Neuronal stem cell (in vitro differentiated cells): ENCODE measurements at regions not wholly inside any gene's neighbourhood (a gene's known extent, or its start where the extent isn't known, plus 50 kb on each side); places are given as distances from the start of the nearest gene placed in this dataset.
A peak's percentile ranks its signal among the peaks of the same experiment; 100 is the strongest.

Experiments used
- DNase-seq: peaks from one replicate; pipeline ENCODE4 v3.0.0-alpha.2; 2013; ENCODE audit warnings: low spot score
- H2AFZ ChIP-seq: one replicate; pipeline ENCODE4 v1.6.1; 2013; ENCODE audit warnings: mild to moderate bottlenecking, low read length, inconsistent platforms
- H2AK5ac ChIP-seq: 2 replicates; pipeline ENCODE4 v1.6.1; 2013; ENCODE audit warnings: low read depth, mild to moderate bottlenecking, inconsistent platforms, low read length, moderate library complexity, mixed read lengths
- H2BK120ac ChIP-seq: 2 replicates; pipeline ENCODE4 v1.6.1; 2013; ENCODE audit warnings: low read depth, mild to moderate bottlenecking, inconsistent platforms, low read length, moderate library complexity, mixed read lengths
- H2BK12ac ChIP-seq: one replicate; pipeline ENCODE4 v1.6.1; 2013; ENCODE audit warnings: low read length, inconsistent platforms
- H2BK15ac ChIP-seq: 2 replicates; pipeline ENCODE4 v1.6.1; 2013; ENCODE audit warnings: mild to moderate bottlenecking, low read length, inconsistent platforms, mixed read lengths
- H2BK5ac ChIP-seq: one replicate; pipeline ENCODE4 v1.6.1; 2013; ENCODE audit warnings: inconsistent platforms, mild to moderate bottlenecking, low read length, moderate library complexity
- H3K14ac ChIP-seq: one replicate; pipeline ENCODE4 v1.6.1; 2013; ENCODE audit warnings: low read length, inconsistent platforms
- H3K18ac ChIP-seq: 2 replicates; pipeline ENCODE4 v1.6.1; 2013; ENCODE audit warnings: low read length, inconsistent platforms
- H3K23ac ChIP-seq: 2 replicates; pipeline ENCODE4 v1.6.1; 2013; ENCODE audit warnings: low read depth, mild to moderate bottlenecking, mixed read lengths, low read length, inconsistent platforms; ENCODE audit not compliant: poor library complexity
- H3K27ac ChIP-seq: replicated peaks from 3 replicates; pipeline ENCODE4 v1.5.1; 2013; ENCODE audit warnings: low read length, inconsistent platforms
- H3K27me3 ChIP-seq, 3 experiments: 2 replicates each; pipeline ENCODE4 v1.6.1; 2013; ENCODE audit warnings: low read length in 3 of 3, mild to moderate bottlenecking in 2 of 3, inconsistent platforms in 1 of 3, low read depth in 1 of 3, mixed read lengths in 1 of 3, moderate library complexity in 1 of 3; ENCODE audit not compliant: control insufficient read depth in 3 of 3, insufficient read depth in 3 of 3
- H3K36me3 ChIP-seq, 2 donors: replicated peaks in 1 of 2; 2 replicates each; pipeline ENCODE4 v1.6.1; 2013; ENCODE audit warnings: low read length in 2 of 2; ENCODE audit not compliant: control insufficient read depth in 2 of 2, insufficient read depth in 2 of 2
- H3K4ac ChIP-seq: 2 replicates; pipeline ENCODE4 v1.6.1; 2013; ENCODE audit warnings: inconsistent platforms, mild to moderate bottlenecking, low read length, moderate library complexity
- H3K4me1 ChIP-seq, 2 donors: 1 replicate in 1 of 2; 2 replicates in 1 of 2; pipeline ENCODE4 v1.6.1; 2013; ENCODE audit warnings: low read length in 2 of 2, low read depth in 1 of 2; ENCODE audit not compliant: control insufficient read depth in 2 of 2, insufficient read depth in 1 of 2
- H3K4me2 ChIP-seq: one replicate; pipeline ENCODE4 v1.6.1; 2013; ENCODE audit warnings: mild to moderate bottlenecking, low read length, inconsistent platforms; ENCODE audit not compliant: insufficient read depth, poor library complexity, severe bottlenecking
- H3K4me3 ChIP-seq, 2 donors: 2 replicates each; pipeline ENCODE4 v1.5.1; 2013; ENCODE audit warnings: low read length in 2 of 2, mild to moderate bottlenecking in 2 of 2, inconsistent platforms in 1 of 2, moderate library complexity in 1 of 2
- H3K79me1 ChIP-seq: one replicate; pipeline ENCODE4 v1.6.1; 2013; ENCODE audit warnings: low read depth, mild to moderate bottlenecking, inconsistent platforms, low read length, moderate library complexity
- H3K9ac ChIP-seq: one replicate; pipeline ENCODE4 v1.6.1; 2013; ENCODE audit warnings: mild to moderate bottlenecking, low read depth, low read length, inconsistent platforms; ENCODE audit not compliant: poor library complexity
- H3K9me3 ChIP-seq, 2 donors: replicated peaks in 1 of 2; 2 replicates each; pipeline versions ENCODE3 to v1.6.1; 2013; ENCODE audit warnings: low read length in 2 of 2, mild to moderate bottlenecking in 2 of 2, inconsistent platforms in 1 of 2, low read depth in 1 of 2, mixed read lengths in 1 of 2, moderate library complexity in 1 of 2; ENCODE audit not compliant: control insufficient read depth in 2 of 2, insufficient read depth in 1 of 2
- H4K8ac ChIP-seq: one replicate; pipeline ENCODE4 v1.6.1; 2013; ENCODE audit warnings: low read depth, mild to moderate bottlenecking, inconsistent platforms, low read length, moderate library complexity
- H4K91ac ChIP-seq: one replicate; pipeline ENCODE4 v1.6.1; 2013; ENCODE audit warnings: low read length, low read depth, mild to moderate bottlenecking, inconsistent platforms; ENCODE audit not compliant: poor library complexity
- WGBS, 2 donors: extraction: QIAGEN DNeasy Blood & Tissue Kit; methylation state at CpG; one replicate each; pipeline ENCODE4 v1.1.7; 2013; ENCODE audit warnings: missing lambda C conversion rate in 2 of 2, mixed read lengths in 1 of 2; ENCODE audit not compliant: insufficient read length in 2 of 2, insufficient replicate concordance in 1 of 2; ENCODE audit errors: extremely low coverage in 2 of 2; 5-methylcytosine and 5-hydroxymethylcytosine counted together

GRCh38 chr2:30326497-30326896 lies 95.2 kb downstream of the LBH start:
- Histone ChIP-seq H3K14ac (no peak overlapping the region), H3K36me3 (no peaks in the 10 kb centered on the region), H3K4ac (no peak overlapping the region), H3K4me3 (no peak overlapping the region), H4K91ac (no peak overlapping the region), H3K9ac (no peak overlapping the region), H4K8ac (no peak overlapping the region), H3K18ac (peak overlapping the region; percentile 61), H3K27ac (no peak overlapping the region), H3K79me1 (no peaks in the 10 kb centered on the region), H2AFZ (no peak overlapping the region), H3K9me3 (peaks cover 0 to 4% of the 10 kb centered on the region in 2 donors), H2BK12ac (no peak overlapping the region), H2BK5ac (no peak overlapping the region), H3K27me3 (no peaks in the 10 kb centered on the region), H3K23ac (no peak overlapping the region), H3K4me2 (no peak overlapping the region), H3K4me1 (peaks cover 0 to 3% of the 10 kb centered on the region in 2 donors), H2BK120ac (no peak overlapping the region), H2BK15ac (no peak overlapping the region), H2AK5ac (no peak overlapping the region)
- DNase-seq = no peak
- WGBS, 2 donors = no CpG with 5 or more reads among the region's 6 CpGs

- Histone ChIP-seq H3K9me3 (peaks cover 0 to 4% of the 10 kb centered on the region in 2 donors), H4K91ac (peak overlapping the region; percentile 40), H3K4me2 (no peak overlapping the region), H3K27ac (no peak overlapping the region), H2AK5ac (no peak overlapping the region), H2AFZ (no peak overlapping the region), H3K4me3 (peak overlapping the region in 1 of 2 donors; percentile 17), H3K18ac (no peak overlapping the region), H3K14ac (peak overlapping the region; percentile 25), H3K4ac (no peak overlapping the region), H4K8ac (no peak overlapping the region), H3K79me1 (peaks cover 2% of the 10 kb centered on the region), H2BK12ac (no peak overlapping the region), H2BK120ac (no peak overlapping the region), H3K4me1 (peaks cover 0 to 9% of the 10 kb centered on the region in 2 donors), H3K23ac (no peak overlapping the region), H2BK5ac (no peak overlapping the region), H2BK15ac (no peak overlapping the region), H3K9ac (peak overlapping the region; percentile 57), H3K27me3 (no peaks in the 10 kb centered on the region), H3K36me3 (no peaks in the 10 kb centered on the region)
- DNase-seq = no peak
- WGBS, 2 donors = no CpG with 5 or more reads among the region's 4 CpGs
Observed at GRCh38 chr2:30331038-30331437, 99.7 kb downstream of the LBH start.

- no peak overlapping the region for H3K27ac ChIP-seq
- peak overlapping the region in 1 of 2 donors; percentile 67 for H3K4me3 ChIP-seq
- peaks cover 2% of the 10 kb centered on the region for H3K79me1 ChIP-seq
- H2BK120ac ChIP-seq = no peak overlapping the region
- H3K4me2 ChIP-seq = no peak overlapping the region
- WGBS, 2 donors = no CpG with 5 or more reads among the region's 7 CpGs
- H2BK12ac ChIP-seq = no peak overlapping the region
- peak overlapping the region; percentile 74 for H3K9ac ChIP-seq
- no peaks in the 10 kb centered on the region for H3K36me3 ChIP-seq
- H3K4me1 ChIP-seq = peaks cover 0 to 9% of the 10 kb centered on the region in 2 donors
- H3K18ac ChIP-seq = no peak overlapping the region
- H2BK15ac ChIP-seq = no peak overlapping the region
- H2BK5ac ChIP-seq = no peak overlapping the region
- peak overlapping the region; percentile 86 for H3K23ac ChIP-seq
- no peak overlapping the region for H2AFZ ChIP-seq
- no peak overlapping the region for H3K14ac ChIP-seq
- no peaks in the 10 kb centered on the region for H3K27me3 ChIP-seq
- H3K9me3 ChIP-seq = peaks cover 0 to 4% of the 10 kb centered on the region in 2 donors
- peak overlapping the region; percentile 19 for H3K4ac ChIP-seq
- no peak overlapping the region for H2AK5ac ChIP-seq
- no peak overlapping the region for H4K8ac ChIP-seq
- peak overlapping the region; percentile 19 for H4K91ac ChIP-seq
- no peak for DNase-seq
Observed at GRCh38 chr2:30331869-30332268, 100.5 kb downstream of the LBH start.

- H3K9me3 ChIP-seq = peaks cover 0 to 4% of the 10 kb centered on the region in 2 donors
- no peak overlapping the region for H2BK12ac ChIP-seq
- no peak overlapping the region for H3K14ac ChIP-seq
- H2BK15ac ChIP-seq = no peak overlapping the region
- no peak overlapping the region for H3K18ac ChIP-seq
- H2BK120ac ChIP-seq = no peak overlapping the region
- no peak overlapping the region for H3K4ac ChIP-seq
- H2BK5ac ChIP-seq = no peak overlapping the region
- H3K27ac ChIP-seq = no peak overlapping the region
- H3K4me1 ChIP-seq = peaks cover 0 to 9% of the 10 kb centered on the region in 2 donors
- WGBS, 2 donors = no CpG with 5 or more reads among the region's 4 CpGs
- H3K79me1 ChIP-seq = peaks cover 2% of the 10 kb centered on the region
- H3K23ac ChIP-seq = no peak overlapping the region
- no peak overlapping the region for H4K91ac ChIP-seq
- H3K4me3 ChIP-seq = no peak overlapping the region
- peak overlapping the region; percentile 47 for H2AFZ ChIP-seq
- H3K4me2 ChIP-seq = no peak overlapping the region
- no peaks in the 10 kb centered on the region for H3K36me3 ChIP-seq
- no peak overlapping the region for H4K8ac ChIP-seq
- H3K9ac ChIP-seq = no peak overlapping the region
- no peak overlapping the region for H2AK5ac ChIP-seq
- DNase-seq = no peak
- H3K27me3 ChIP-seq = no peaks in the 10 kb centered on the region
Observed at GRCh38 chr2:30332791-30333453, 101.6 kb downstream of the LBH start.
